Osteoblast (primary cell): ENCODE measurements at regions not wholly inside any gene's neighbourhood (a gene's known extent, or its start where the extent isn't known, plus 50 kb on each side); places are given as distances from the start of the nearest gene placed in this dataset.
"Not testable (repeated sequence)": the region's sequence is repeated elsewhere in the genome, so short reads cannot be mapped to it uniquely, and the experiment has no call there.

Experiments used
- DNase-seq: peaks from one replicate; pipeline ENCODE4 v3.0.0; 2011; ENCODE audit warnings: low spot score, mixed read lengths; ENCODE audit not compliant: insufficient read length; ENCODE audit errors: missing footprints
- H2AFZ ChIP-seq: 2 replicates; pipeline ENCODE4 v1.6.0; 2011; ENCODE audit warnings: mild to moderate bottlenecking, low read length
- H3K27ac ChIP-seq: 2 replicates; pipeline ENCODE4 v1.5.1; 2011; ENCODE audit warnings: mild to moderate bottlenecking, low read depth, low read length, moderate library complexity
- H3K27me3 ChIP-seq: 2 replicates; pipeline ENCODE4 v1.6.0; 2012; ENCODE audit warnings: mild to moderate bottlenecking, control low read depth, inconsistent platforms, low read length, moderate library complexity; ENCODE audit not compliant: insufficient read depth
- H3K36me3 ChIP-seq: 2 replicates; pipeline ENCODE4 v1.5.1; 2011; ENCODE audit warnings: mild to moderate bottlenecking, low read length, control low read depth, moderate library complexity; ENCODE audit not compliant: insufficient read depth
- H3K4me1 ChIP-seq: 2 replicates; pipeline ENCODE4 v1.5.1; 2011; ENCODE audit warnings: mild to moderate bottlenecking, low read length, control low read depth, moderate library complexity; ENCODE audit not compliant: insufficient read depth
- H3K4me2 ChIP-seq: 2 replicates; pipeline ENCODE4 v1.6.0; 2011; ENCODE audit warnings: mild to moderate bottlenecking, low read length; ENCODE audit not compliant: insufficient read depth
- H3K4me3 ChIP-seq: fragments of 200-600 bp; sonication (generic); 3 replicates; pipeline ENCODE4 v1.5.1; 2012; ENCODE audit warnings: mild to moderate bottlenecking, low read length, inconsistent platforms; ENCODE audit not compliant: insufficient read depth
- H3K79me2 ChIP-seq: 2 replicates; pipeline ENCODE4 v1.6.0; 2012; ENCODE audit warnings: mild to moderate bottlenecking, low read length, control low read depth, inconsistent platforms; ENCODE audit not compliant: insufficient read depth
- H3K9me3 ChIP-seq: 2 replicates; pipeline ENCODE4 v1.5.1; 2011; ENCODE audit warnings: low read depth, low read length, control low read depth
- H4K20me1 ChIP-seq: 2 replicates; pipeline ENCODE4 v1.6.0; 2012; ENCODE audit warnings: mild to moderate bottlenecking, low read length, control low read depth; ENCODE audit not compliant: insufficient read depth
- CTCF ChIP-seq: IDR thresholded peaks from 2 replicates; pipeline ENCODE4 v1.5.1; 2011; ENCODE audit warnings: mild to moderate bottlenecking, low read depth, low read length, moderate library complexity; ENCODE audit errors: extremely low read depth

GRCh38 chr11:25271301-25271700 lies 774.4 kb downstream of the LUZP2 start:
- no peak overlapping the region for H2AFZ ChIP-seq
- DNase-seq, result no peak
- H3K4me3 ChIP-seq, result no peak overlapping the region
- TF ChIP-seq CTCF, result no peak
- no peaks in the 10 kb centered on the region for H3K27me3 ChIP-seq
- no peaks in the 10 kb centered on the region for H3K36me3 ChIP-seq
- no peak overlapping the region for H3K27ac ChIP-seq
- no peak overlapping the region for H3K4me2 ChIP-seq
- no peaks in the 10 kb centered on the region for H3K9me3 ChIP-seq
- no peaks in the 10 kb centered on the region for H3K79me2 ChIP-seq
- H3K4me1 ChIP-seq, result no peaks in the 10 kb centered on the region
- no peaks in the 10 kb centered on the region for H4K20me1 ChIP-seq

GRCh38 chr11:25272214-25272613 lies 775.4 kb downstream of the LUZP2 start:
- Histone ChIP-seq H3K9me3 (no peaks in the 10 kb centered on the region), H3K36me3 (no peaks in the 10 kb centered on the region), H2AFZ (no peak overlapping the region), H3K27ac (no peak overlapping the region), H4K20me1 (no peaks in the 10 kb centered on the region), H3K27me3 (no peaks in the 10 kb centered on the region), H3K4me2 (no peak overlapping the region), H3K79me2 (no peaks in the 10 kb centered on the region), H3K4me1 (no peaks in the 10 kb centered on the region), H3K4me3 (no peak overlapping the region)
- DNase-seq, result peak; percentile 5
- no peak for TF ChIP-seq CTCF

- not testable (repeated sequence) for H3K27me3 ChIP-seq, H3K9me3 ChIP-seq, H4K20me1 ChIP-seq, H3K4me3 ChIP-seq, H3K27ac ChIP-seq, H2AFZ ChIP-seq, H3K4me1 ChIP-seq, DNase-seq, H3K4me2 ChIP-seq, H3K79me2 ChIP-seq, H3K36me3 ChIP-seq
Observed at GRCh38 chr11:25280821-25281220, 784.0 kb downstream of the LUZP2 start.

- H3K4me2 ChIP-seq, result no peak overlapping the region
- no peak for DNase-seq
- no peaks in the 10 kb centered on the region for H3K9me3 ChIP-seq
- no peaks in the 10 kb centered on the region for H3K27me3 ChIP-seq
- no peaks in the 10 kb centered on the region for H4K20me1 ChIP-seq
- no peaks in the 10 kb centered on the region for H3K4me1 ChIP-seq
- TF ChIP-seq CTCF, result no peak
- no peak overlapping the region for H2AFZ ChIP-seq
- no peak overlapping the region for H3K27ac ChIP-seq
- no peaks in the 10 kb centered on the region for H3K36me3 ChIP-seq
- no peaks in the 10 kb centered on the region for H3K79me2 ChIP-seq
- no peak overlapping the region for H3K4me3 ChIP-seq
Observed at GRCh38 chr11:25293166-25293565, 796.3 kb downstream of the LUZP2 start.

- TF ChIP-seq CTCF, result no peak
- Histone ChIP-seq H3K27ac (no peak overlapping the region), H4K20me1 (no peaks in the 10 kb centered on the region), H2AFZ (no peak overlapping the region), H3K4me1 (no peaks in the 10 kb centered on the region), H3K36me3 (no peaks in the 10 kb centered on the region), H3K79me2 (no peaks in the 10 kb centered on the region), H3K4me2 (no peak overlapping the region), H3K27me3 (no peaks in the 10 kb centered on the region), H3K9me3 (peaks cover 2% of the 10 kb centered on the region), H3K4me3 (no peak overlapping the region)
- DNase-seq, result no peak
Observed at GRCh38 chr11:25298450-25298849, 801.6 kb downstream of the LUZP2 start.
